Astrocyte of the cerebellum (primary cell): ENCODE measurements at regions not wholly inside any gene's neighbourhood (a gene's known extent, or its start where the extent isn't known, plus 50 kb on each side); places are given as distances from the start of the nearest gene placed in this dataset.

Source experiments
- DNase-seq: peaks from one replicate; pipeline ENCODE4 v3.0.0-alpha.2; 2011; ENCODE audit warnings: low read depth
- H3K4me3 ChIP-seq: 2 replicates; pipeline ENCODE4 v1.5.1; 2011; ENCODE audit warnings: mild to moderate bottlenecking, low read depth, low read length, moderate library complexity
- CTCF ChIP-seq: IDR thresholded peaks from 2 replicates; pipeline ENCODE4 v1.5.1; 2012; ENCODE audit warnings: low read length, low read depth, moderate library complexity, mild to moderate bottlenecking; ENCODE audit errors: missing control alignments
- in situ Hi-C: cut with HindIII; loops from 2 replicates; pipeline ENCODE4 v1.10.0; 2017; ENCODE audit warnings: low sequenced_read_pairs

- in situ Hi-C loops = no loop called here
- H3K4me3 ChIP-seq = no peak overlapping the region
- no peak for TF ChIP-seq CTCF
- DNase-seq = no peak
Measured at GRCh38 chr3:34724916-34725499, 914.3 kb upstream of the ARPP21 start.

- H3K4me3 ChIP-seq = no peak overlapping the region
- in situ Hi-C loops = no loop called here
- TF ChIP-seq CTCF = no peak
- no peak for DNase-seq
Measured at GRCh38 chr3:34725774-34726173, 913.6 kb upstream of the ARPP21 start.

- in situ Hi-C loops = no loop called here
- no peak for DNase-seq
- TF ChIP-seq CTCF = no peak
Measured at GRCh38 chr3:34727700-34728099, 911.6 kb upstream of the ARPP21 start.

GRCh38 chr3:34742151-34742550, 897.2 kb upstream of the ARPP21 start:
- no peak for DNase-seq
- in situ Hi-C loops = no loop called here
- H3K4me3 ChIP-seq = no peak overlapping the region
- TF ChIP-seq CTCF = no peak

More at GRCh38 chr3:34727700-34728099, 911.6 kb upstream of the ARPP21 start:
- no peak overlapping the region for H3K4me3 ChIP-seq

- no peak overlapping the region for H3K4me3 ChIP-seq
- no peak for DNase-seq
- no peak for TF ChIP-seq CTCF
- in situ Hi-C loops = no loop called here
Measured at GRCh38 chr3:34758630-34759261, 880.6 kb upstream of the ARPP21 start.

- in situ Hi-C loops = no loop called here
- DNase-seq = no peak
- TF ChIP-seq CTCF = no peak
- H3K4me3 ChIP-seq = no peak overlapping the region
Measured at GRCh38 chr3:34777386-34777785, 861.9 kb upstream of the ARPP21 start.
